Renal cortical epithelial cell (primary cell): ENCODE measurements at regions not wholly inside any gene's neighbourhood (a gene's known extent, or its start where the extent isn't known, plus 50 kb on each side); places are given as distances from the start of the nearest gene placed in this dataset.
A peak's percentile ranks its signal among the peaks of the same experiment; 100 is the strongest.
"Not testable (repeated sequence)": the region's sequence is repeated elsewhere in the genome, so short reads cannot be mapped to it uniquely, and the experiment has no call there.

Experiments
- DNase-seq: peaks from one replicate; pipeline ENCODE4 v3.0.0-alpha.2; 2011; ENCODE audit warnings: low read depth

GRCh38 chr1:194033646-194034045 is 847.2 kb upstream of the B3GALT2 start:
- no peak for DNase-seq

- peak; percentile 66 for DNase-seq
Measured at GRCh38 chr1:194028002-194028401, 841.6 kb upstream of the B3GALT2 start.

DNA sequence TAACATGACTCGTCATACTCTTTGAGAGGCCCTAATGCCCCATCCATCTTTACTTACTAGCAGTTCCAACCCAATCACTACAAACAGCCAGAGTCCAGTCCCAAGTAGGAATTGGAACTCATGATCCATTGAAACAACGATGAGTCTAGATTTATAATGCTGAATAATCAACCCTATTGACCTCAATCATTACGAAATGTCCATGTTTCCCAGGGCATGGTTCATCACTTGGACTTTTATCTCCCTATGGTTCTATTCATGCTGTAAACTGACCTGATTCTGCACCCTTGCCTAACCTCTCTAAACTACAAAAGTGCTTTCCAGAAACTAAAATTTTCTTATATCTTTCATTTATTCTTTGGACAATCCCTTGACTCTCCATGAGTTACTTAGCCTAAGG is 840.0 kb upstream of the B3GALT2 start:
- DNase-seq = peak; percentile 31

DNA sequence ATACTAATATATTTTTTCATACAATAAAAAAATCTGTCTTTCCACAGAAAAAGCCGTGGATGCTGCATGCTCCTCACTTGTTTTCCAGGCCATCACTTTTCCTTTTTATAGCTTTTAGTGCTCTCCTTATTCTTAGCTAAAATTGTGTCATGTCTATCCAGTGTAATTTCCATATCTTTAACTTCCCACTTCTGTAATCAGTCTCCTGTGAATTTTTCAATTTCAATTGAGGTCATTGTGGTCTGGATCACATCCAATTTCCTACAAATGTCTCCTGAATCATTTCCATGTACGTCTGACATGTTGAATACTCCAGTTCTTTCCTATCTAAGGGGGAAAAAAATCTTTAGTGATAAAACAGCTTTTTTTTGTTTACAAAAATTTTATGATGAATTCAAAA is 838.2 kb upstream of the B3GALT2 start:
- peak; percentile 85 for DNase-seq

DNA sequence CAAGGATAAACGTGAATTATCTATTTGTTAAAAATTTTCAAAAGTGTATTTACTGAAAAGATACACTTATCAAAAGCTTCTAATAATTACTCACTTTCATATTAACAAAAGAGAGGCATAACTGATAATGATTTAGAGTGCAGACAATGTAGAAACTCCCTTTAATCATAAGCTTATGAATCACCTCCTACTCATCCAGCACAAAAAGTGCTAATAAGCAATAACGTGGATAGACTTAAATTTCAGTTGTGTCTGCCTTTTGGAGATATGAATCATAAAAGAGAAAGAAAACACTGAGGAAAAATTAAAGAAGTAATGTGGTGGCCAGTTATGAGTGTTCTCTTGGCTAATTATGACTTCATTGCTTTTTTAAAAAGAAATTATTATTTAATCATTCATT is 827.6 kb upstream of the B3GALT2 start:
- peak; percentile 14 for DNase-seq

GRCh38 chr1:194013561-194013960 is 827.1 kb upstream of the B3GALT2 start:
- DNase-seq = no peak

GRCh38 chr1:194004146-194004545 is 817.7 kb upstream of the B3GALT2 start:
- DNase-seq = no peak

DNA sequence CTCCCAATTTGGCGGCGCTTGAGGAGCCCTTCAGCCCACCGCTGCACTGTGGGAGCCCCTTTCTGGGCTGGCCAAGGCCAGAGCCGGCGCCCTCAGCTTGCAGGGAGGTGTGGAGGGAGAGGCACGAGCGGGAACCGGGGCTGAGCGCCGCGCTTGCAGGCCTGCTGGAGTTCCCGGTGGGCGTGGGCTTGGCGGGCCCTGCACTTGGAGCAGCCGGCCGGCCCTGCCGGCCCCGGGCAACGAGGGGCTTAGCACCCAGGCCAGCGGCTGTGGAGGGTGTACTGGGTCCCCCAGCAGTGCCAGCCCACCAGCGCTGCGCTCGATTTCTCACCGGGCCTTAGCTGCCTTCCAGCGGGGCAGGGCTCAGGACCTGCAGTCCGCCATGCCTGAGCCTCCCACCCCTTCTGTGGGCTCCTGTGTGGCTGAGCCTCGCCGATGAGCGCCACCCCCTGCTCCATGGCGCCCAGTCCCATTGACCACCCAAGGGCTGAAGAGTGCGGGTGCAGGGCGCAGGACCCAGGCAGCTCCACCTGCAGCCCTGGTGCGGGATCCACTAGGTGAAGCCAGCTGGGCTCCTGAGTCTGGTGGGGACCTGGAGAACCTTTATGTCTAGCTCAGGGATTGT is 815.4 kb upstream of the B3GALT2 start:
- DNase-seq = not testable (repeated sequence)

GRCh38 chr1:193988885-193989284 is 802.5 kb upstream of the B3GALT2 start:
- DNase-seq = no peak

GRCh38 chr1:193979219-193979618 is 792.8 kb upstream of the B3GALT2 start:
- no peak for DNase-seq

DNA sequence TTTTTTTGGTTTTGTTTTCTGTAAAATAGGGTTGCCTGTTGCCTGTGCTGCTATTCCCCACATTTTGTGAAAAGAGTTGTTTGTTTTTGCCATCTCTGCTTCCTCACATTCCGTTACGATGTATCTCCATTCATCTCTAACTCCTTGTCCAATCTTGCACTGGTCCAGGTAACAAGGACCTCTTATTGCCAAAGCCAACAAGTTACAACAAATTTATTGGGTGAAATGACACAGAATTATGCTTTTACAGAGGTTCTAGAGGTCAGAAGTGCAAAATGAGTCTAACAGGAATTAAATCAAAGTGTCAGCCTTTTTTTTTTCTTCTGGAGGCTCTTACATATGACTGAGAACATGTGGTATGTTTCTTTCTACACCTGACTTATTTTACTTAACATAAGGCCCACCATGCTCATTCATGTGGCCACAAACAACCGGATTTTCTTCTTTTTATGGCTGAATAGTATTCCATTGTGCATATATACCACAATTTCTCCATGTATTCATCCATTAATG is 787.9 kb upstream of the B3GALT2 start:
- DNase-seq = no peak

GRCh38 chr1:193973428-193973827 is 787.0 kb upstream of the B3GALT2 start:
- no peak for DNase-seq

DNA sequence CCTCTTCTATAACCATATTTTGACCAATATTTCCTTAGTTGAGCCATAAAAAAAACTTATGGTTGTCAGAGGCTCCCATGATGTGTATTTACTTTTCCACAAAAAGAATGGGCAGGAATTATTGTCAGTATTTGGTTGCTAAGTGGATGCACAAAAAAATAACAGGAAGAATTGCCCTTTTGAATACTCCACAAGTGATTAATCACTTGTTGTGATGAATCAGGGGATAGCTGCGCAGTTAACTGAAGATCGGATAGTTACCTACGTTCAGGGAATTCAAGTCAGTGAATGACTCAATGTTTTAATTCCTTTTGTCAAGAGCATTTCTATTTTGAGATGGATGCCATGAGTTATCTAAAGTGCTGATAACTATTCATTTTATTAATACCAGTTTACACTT is 785.2 kb upstream of the B3GALT2 start:
- peak; percentile 53 for DNase-seq

DNA sequence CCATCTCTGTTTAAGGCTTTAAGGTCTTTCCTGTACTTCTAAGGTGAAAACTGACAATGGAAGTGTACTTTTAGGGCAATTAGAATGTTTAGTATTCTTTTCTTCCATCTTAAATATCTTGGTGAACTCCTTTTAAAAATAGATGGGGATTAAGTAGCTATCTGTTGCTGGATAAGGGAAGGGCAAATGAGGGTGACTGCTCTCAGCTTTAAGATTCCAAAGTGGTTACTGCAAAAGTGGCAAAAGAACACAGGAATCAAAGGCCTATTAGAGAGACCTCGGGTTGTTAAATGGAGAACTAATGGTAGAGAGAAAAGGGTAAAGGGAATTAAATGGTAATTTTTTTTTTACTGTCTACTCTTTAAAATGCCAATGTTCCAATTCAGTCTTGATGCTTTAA is 774.1 kb upstream of the B3GALT2 start:
- no peak for DNase-seq

GRCh38 chr1:193960040-193960439 is 773.6 kb upstream of the B3GALT2 start:
- DNase-seq = no peak

GRCh38 chr1:193957556-193958095 is 771.2 kb upstream of the B3GALT2 start:
- no peak for DNase-seq

- no peak for DNase-seq
Measured at GRCh38 chr1:193952778-193953374, 766.5 kb upstream of the B3GALT2 start.

DNA sequence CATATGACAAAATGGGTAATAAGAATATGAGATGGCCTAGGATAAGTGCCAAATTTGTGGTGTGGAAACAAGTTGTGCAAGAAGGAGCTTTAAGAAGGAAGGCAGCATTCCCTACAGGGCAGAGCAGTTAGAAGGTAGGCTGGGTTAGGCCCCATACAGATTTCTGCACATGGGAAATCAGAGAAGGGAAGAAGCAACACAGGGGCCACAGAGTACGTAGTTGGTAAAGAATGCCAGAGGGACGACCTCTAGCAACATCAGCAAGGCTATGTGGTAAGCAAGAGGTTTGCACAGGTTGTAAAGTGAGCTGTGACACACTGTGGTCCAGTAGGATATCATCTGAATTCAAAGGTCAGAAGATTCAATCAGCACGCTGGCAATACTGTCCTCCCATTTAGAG is 765.6 kb upstream of the B3GALT2 start:
- no peak for DNase-seq

DNA sequence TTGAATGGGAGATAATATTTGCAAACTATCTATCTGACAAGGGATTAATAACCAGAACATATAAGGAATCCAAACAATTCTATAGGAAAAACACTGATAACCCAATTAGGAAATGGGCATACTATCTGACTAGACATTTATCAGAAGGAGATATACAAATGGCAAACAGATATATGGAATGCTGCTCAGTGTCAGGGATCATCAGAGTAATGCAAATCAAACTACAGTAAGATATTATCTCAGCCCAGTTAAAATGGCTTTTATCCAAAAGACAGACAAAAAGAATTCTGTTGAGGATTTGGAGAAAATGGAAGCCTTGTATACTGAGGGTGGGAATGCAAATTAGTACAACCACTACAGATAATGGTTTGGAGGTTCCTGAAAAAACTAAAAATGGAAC is 758.0 kb upstream of the B3GALT2 start:
- DNase-seq = no peak

DNA sequence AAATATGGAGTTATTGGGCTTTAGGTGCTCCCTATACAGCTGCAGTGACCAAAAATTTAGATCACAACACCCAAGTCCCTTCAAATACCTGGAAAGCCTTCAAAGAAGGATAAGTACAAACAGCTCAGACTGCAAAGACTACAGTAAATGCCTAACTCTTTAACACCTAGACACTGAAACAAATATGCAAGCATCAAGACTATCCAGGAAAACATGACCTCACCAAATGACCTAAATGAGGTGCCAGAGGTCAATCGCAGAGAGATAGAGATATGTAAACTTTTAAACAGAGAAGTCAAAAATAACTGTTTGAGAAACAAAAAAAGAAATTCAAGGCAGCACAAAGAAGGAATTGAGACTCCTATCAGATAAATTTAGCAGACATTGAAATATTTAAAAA is 753.8 kb upstream of the B3GALT2 start:
- no peak for DNase-seq

DNA sequence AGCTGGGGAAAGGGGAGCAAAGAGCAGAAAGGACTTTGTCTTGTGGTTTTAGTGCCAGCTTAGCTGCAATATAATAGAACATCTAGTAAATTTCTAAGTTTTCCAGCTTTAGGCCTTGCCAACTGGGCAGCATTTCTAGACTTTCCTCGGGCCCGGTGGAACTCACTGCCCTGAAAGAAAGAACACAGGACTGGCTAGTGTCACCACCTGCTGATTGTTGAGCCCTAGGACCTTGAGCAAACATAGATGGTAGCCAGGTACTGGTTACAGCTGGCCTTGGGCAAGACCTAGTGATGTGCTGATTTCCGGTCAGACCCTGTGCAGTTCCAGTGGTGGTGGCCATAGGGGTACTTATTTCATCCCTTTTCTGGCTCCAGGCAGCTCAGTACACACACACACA is 753.2 kb upstream of the B3GALT2 start:
- DNase-seq = no peak

DNA sequence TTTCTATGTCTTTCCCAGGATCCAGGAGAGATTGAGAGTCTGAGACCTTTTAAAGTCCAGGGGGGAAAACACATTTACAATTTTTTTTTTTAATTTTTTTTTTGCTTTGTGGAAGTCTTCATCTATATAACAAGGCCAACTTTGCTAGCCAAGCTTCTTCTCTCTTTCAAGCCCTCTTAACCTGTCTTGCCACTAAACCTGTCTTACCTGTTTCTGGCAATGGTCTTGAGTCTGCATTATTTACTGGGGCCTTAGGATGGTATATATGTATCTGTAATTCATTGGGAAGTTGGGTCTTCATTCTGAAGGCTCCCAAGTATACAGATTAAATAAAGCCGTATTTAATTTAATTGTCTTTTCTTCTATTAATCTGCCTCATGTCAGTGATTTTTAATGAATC is 750.9 kb upstream of the B3GALT2 start:
- DNase-seq = no peak

DNA sequence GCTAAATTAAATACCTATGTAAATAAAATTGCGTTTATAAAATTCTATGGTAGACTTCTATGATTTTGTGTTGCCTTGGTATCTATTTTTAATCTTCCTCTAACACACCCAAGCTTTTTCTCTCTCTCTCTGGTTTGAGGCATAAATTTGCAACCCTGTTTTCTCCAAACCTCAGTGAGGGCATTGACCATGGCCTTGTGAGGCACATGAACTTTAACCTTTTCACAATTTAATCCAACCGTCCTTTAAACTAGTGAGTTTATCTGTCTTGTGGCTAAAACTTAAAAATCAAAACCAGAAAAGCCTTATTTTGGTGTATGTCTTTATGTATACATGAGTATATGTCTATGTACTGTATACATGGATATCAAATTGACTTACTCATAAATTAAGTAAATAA is 746.6 kb upstream of the B3GALT2 start:
- DNase-seq = no peak

GRCh38 chr1:193931356-193931755 is 744.9 kb upstream of the B3GALT2 start:
- DNase-seq = no peak
